ENCODE measurements at regions not wholly inside any gene's neighbourhood (a gene's known extent, or its start where the extent isn't known, plus 50 kb on each side); places are given as distances from the start of the nearest gene placed in this dataset.

DNA sequence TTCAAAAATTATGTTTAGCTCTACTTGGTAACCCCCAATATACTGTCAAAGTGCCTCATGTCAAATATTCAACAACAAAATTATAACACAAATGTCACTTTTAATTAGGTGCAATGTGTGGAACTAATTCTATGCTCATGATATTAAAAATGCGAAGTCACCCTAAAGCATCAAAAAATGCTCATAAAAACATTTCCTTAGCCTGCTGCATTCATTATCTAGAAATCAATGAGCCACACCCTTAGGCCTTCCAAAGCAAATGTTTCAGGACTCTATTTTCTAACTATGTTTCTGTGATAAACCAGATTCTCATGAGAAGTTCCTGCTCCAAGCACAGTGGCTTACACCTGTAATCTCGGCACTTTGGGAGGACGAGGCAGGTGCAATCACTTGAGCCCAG is 75.0 kb upstream of the ANK3 start:
- DNase-seq, result no peak
- TF ChIP-seq, protein P1, sequence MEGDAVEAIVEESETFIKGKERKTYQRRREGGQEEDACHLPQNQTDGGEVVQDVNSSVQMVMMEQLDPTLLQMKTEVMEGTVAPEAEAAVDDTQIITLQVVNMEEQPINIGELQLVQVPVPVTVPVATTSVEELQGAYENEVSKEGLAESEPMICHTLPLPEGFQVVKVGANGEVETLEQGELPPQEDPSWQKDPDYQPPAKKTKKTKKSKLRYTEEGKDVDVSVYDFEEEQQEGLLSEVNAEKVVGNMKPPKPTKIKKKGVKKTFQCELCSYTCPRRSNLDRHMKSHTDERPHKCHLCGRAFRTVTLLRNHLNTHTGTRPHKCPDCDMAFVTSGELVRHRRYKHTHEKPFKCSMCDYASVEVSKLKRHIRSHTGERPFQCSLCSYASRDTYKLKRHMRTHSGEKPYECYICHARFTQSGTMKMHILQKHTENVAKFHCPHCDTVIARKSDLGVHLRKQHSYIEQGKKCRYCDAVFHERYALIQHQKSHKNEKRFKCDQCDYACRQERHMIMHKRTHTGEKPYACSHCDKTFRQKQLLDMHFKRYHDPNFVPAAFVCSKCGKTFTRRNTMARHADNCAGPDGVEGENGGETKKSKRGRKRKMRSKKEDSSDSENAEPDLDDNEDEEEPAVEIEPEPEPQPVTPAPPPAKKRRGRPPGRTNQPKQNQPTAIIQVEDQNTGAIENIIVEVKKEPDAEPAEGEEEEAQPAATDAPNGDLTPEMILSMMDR (IDR thresholded peaks at IDR 0.05; ENCODE audit: low read depth, low read length), result no peak
- Histone ChIP-seq H3K9me3 (ENCODE audit: severe bottlenecking) (no peaks in the 10 kb centered on the region), H3K27ac (no peak overlapping the region), H3K27me3 (ENCODE audit: insufficient read depth, low read depth, severe bottlenecking) (no peaks in the 10 kb centered on the region), H3K36me3 (no peaks in the 10 kb centered on the region), H3K4me3 (ENCODE audit: low read depth, low read length) (no peak overlapping the region)

DNA sequence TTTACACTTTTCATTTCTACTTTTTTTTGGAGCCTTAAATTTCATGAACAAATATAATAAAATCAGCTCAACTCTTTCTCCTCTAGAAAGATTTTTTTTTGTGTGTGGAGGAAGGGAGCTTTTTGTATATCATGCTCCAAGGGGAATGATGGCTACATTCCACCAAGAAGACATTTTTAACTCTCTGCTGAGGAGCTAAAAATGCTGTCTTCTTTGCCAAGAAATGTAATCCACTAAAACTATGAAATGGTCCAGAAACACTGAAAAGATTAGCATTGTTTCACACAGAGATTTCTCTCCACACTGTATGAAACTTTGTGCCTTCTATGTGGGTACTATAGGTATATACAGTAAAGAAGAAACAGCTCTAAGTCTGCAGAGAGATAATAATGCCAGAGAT is 74.1 kb upstream of the ANK3 start:
- Histone ChIP-seq H3K4me3 (ENCODE audit: low read depth, low read length) (no peak overlapping the region), H3K27ac (no peak overlapping the region), H3K27me3 (ENCODE audit: insufficient read depth, low read depth, severe bottlenecking) (no peaks in the 10 kb centered on the region), H3K36me3 (no peaks in the 10 kb centered on the region), H3K9me3 (ENCODE audit: severe bottlenecking) (no peaks in the 10 kb centered on the region)
- TF ChIP-seq, protein P1 (IDR thresholded peaks at IDR 0.05; ENCODE audit: low read depth, low read length), result no peak
- no peak for DNase-seq

DNA sequence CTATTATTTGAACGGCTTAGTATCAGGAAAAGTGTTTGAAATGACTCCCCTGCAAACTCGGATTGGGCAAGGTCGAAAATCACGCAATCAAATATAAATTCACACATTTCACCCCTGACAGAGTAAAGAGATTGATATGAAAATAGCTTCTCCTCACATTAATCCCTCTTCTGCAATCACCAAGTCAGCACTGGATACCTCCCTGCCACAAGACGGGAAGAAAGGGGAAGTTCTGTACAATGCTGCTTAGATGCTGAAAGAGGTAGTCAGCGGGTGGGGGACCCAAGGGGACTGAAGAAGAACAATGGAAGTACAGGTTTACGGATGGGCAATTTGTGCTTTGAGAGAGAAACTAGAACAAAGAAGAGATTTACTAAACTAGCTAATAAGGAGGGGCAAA is 72.0 kb upstream of the ANK3 start:
- TF ChIP-seq, protein P1 (IDR thresholded peaks at IDR 0.05; ENCODE audit: low read depth, low read length), result no peak
- DNase-seq, result no peak

DNA sequence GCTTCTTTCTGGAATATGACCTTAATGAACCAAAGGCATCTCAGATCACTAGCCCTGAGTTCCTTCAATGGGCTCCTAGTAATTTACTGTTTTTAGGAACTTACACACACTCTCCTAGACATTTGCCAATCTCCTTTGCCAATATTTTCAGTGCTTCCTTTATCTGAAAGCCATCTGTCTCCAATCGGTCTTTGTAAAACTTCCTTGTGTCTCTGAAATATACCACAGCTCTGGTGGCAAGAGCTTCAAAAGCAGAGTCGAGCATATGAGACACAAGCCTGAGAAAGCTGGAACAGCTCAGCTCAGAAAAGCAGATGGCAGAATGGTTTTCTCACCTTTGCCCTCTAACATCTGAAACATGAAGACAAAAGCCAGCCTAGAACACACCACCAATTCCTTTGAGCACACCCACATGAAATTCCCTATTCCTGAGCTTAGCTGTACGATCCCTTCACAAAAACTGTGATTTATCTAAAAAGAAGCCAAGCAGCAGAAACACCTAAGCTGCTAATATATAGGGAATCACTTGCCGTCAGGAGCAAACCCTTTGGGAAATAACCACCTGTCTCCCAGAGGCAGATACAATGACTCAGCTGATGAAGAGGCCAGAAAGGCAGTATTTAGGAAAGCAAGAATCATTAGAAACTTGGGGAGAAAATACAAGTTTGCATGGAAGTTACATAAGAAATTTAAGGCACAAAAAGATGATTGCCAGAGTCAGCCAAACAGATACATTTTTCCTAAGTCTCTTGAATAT is 70.2 kb upstream of the ANK3 start:
- H3K27ac ChIP-seq, result no peak overlapping the region
- no peaks in the 10 kb centered on the region for H3K27me3 ChIP-seq (ENCODE audit: insufficient read depth, low read depth, severe bottlenecking)
- H3K4me3 ChIP-seq (ENCODE audit: low read depth, low read length), result no peak overlapping the region
- no peak for DNase-seq
- TF ChIP-seq, protein P1 (IDR thresholded peaks at IDR 0.05; ENCODE audit: low read depth, low read length), result no peak
- H3K36me3 ChIP-seq, result no peaks in the 10 kb centered on the region
- H3K9me3 ChIP-seq (ENCODE audit: severe bottlenecking), result no peaks in the 10 kb centered on the region

More for the DNA sequence above, 72.0 kb upstream of the ANK3 start:
- Histone ChIP-seq H3K9me3 (ENCODE audit: severe bottlenecking) (no peaks in the 10 kb centered on the region), H3K27ac (no peak overlapping the region), H3K27me3 (ENCODE audit: insufficient read depth, low read depth, severe bottlenecking) (no peaks in the 10 kb centered on the region), H3K4me3 (ENCODE audit: low read depth, low read length) (no peak overlapping the region), H3K36me3 (no peaks in the 10 kb centered on the region)

DNA sequence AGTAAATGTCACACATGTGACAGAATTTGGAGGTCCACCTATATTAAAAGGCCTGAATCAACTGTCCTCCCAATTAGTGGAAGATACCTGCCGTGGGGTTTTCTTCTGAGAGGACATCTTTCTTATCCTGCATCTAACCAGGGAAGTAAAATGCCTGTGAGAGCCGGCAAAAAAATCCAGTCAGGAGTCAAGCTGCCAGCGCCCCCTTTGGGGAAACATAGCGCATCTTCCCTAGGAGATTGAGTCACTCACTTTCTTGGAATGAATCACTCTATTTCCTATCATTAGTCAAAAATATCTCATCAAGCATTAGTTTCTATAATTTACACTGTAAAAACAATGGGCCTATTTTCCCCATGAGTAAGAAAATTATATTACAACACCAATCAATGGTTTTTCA is 66.4 kb upstream of the ANK3 start:
- TF ChIP-seq, protein P1 (IDR thresholded peaks at IDR 0.05; ENCODE audit: low read depth, low read length), result no peak
- H3K4me3 ChIP-seq (ENCODE audit: low read depth, low read length), result no peak overlapping the region
- no peak for DNase-seq
- no peaks in the 10 kb centered on the region for H3K9me3 ChIP-seq (ENCODE audit: severe bottlenecking)
- no peaks in the 10 kb centered on the region for H3K27me3 ChIP-seq (ENCODE audit: insufficient read depth, low read depth, severe bottlenecking)
- H3K27ac ChIP-seq, result no peak overlapping the region
- H3K36me3 ChIP-seq, result no peaks in the 10 kb centered on the region

DNA sequence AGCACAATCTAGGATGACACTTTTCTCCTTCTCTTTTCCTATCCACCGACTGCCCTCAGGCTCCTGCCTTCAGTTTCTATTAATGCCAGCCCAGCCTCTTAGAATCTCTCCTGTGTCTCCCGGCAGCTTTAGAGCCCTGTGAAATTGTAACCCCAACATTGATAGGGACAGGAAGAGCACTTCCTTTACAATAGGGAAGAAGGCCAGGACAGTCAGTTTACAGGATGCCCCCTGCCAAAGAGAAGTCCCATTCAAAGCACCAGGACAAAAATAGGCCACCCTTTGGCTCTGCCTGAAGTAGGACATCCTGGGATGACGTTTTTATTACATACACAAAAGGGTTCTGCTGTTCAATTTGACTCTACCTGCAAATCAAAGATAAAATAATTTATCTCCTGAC is 64.7 kb upstream of the ANK3 start:
- TF ChIP-seq, protein P1 (IDR thresholded peaks at IDR 0.05; ENCODE audit: low read depth, low read length), result no peak
- Histone ChIP-seq H3K36me3 (no peaks in the 10 kb centered on the region), H3K4me3 (ENCODE audit: low read depth, low read length) (no peak overlapping the region), H3K9me3 (ENCODE audit: severe bottlenecking) (no peaks in the 10 kb centered on the region), H3K27me3 (ENCODE audit: insufficient read depth, low read depth, severe bottlenecking) (no peaks in the 10 kb centered on the region), H3K27ac (no peak overlapping the region)
- DNase-seq, result no peak
